ENCODE measurements at regions not wholly inside any gene's neighbourhood (a gene's known extent, or its start where the extent isn't known, plus 50 kb on each side); places are given as distances from the start of the nearest gene placed in this dataset.
"Not testable (repeated sequence)": the region's sequence is repeated elsewhere in the genome, so short reads cannot be mapped to it uniquely, and the experiment has no call there.

DNA sequence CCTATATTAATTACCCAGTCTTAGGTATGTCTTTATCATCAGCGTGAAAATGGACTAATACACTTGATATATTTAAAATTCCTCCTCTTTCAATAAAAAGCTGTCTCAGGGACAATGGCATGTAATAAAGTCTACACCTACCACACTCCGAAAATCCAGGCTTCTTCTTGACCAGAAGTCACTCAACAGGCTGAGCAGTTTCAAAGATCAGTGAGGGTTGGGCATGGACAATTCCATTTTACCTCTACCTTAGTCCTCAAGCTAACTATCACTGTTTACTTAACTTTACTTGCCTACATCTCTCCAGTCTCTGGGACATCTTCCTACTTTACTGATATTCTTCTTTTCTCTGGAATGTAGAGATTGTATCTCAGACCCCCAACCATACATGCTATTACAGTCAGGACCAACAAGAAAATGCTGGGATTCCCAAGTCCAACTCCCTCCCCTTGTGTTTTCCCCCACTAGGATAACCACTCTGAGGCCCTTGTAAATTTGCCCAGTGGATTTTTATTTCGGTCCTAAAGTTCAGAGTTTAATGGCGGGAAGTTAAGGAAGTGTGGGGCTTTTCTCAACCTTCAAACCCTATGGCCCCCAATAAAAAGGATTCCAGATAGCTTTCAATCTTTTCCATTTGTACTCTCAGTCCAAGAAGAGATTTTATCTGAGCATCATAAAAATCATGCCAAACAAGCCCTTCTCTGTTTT lies 137.1 kb upstream of the TSC22D2 start:
- no peak overlapping the region for H4K5ac ChIP-seq (ENCODE audit: low read depth, low read length)
- no peaks in the 10 kb centered on the region for H3K36me3 ChIP-seq (ENCODE audit: control insufficient read depth, insufficient read depth, low read length)
- H3K23ac ChIP-seq (ENCODE audit: low read depth, low read length), result no peak overlapping the region
- H3K9me3 ChIP-seq (ENCODE audit: control insufficient read depth, insufficient read depth, low read length), result no peaks in the 10 kb centered on the region
- intact Hi-C loops (cut with micrococcal nuclease), result no loop called here
- H3K27me3 ChIP-seq (ENCODE audit: control insufficient read depth, insufficient read depth, low read length), result no peaks in the 10 kb centered on the region
- in situ Hi-C loops (cut with MboI; ENCODE audit: low sequenced_read_pairs), result no loop called here
- H3K4ac ChIP-seq (ENCODE audit: low read depth, low read length), result no peak overlapping the region
- no peak for TF ChIP-seq CHD1 (IDR thresholded peaks at IDR 0.05; ENCODE audit: low read depth, low read length)
- TF ChIP-seq, protein P1, sequence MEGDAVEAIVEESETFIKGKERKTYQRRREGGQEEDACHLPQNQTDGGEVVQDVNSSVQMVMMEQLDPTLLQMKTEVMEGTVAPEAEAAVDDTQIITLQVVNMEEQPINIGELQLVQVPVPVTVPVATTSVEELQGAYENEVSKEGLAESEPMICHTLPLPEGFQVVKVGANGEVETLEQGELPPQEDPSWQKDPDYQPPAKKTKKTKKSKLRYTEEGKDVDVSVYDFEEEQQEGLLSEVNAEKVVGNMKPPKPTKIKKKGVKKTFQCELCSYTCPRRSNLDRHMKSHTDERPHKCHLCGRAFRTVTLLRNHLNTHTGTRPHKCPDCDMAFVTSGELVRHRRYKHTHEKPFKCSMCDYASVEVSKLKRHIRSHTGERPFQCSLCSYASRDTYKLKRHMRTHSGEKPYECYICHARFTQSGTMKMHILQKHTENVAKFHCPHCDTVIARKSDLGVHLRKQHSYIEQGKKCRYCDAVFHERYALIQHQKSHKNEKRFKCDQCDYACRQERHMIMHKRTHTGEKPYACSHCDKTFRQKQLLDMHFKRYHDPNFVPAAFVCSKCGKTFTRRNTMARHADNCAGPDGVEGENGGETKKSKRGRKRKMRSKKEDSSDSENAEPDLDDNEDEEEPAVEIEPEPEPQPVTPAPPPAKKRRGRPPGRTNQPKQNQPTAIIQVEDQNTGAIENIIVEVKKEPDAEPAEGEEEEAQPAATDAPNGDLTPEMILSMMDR (conservative IDR thresholded peaks at IDR 0.05; ENCODE audit: low read depth, low read length), result no peak
- no peak for TF ChIP-seq MAFK (IDR thresholded peaks at IDR 0.05; ENCODE audit: low read depth, low read length)
- no peak for TF ChIP-seq FOS (IDR thresholded peaks at IDR 0.05; ENCODE audit: low read depth, low read length)
- BruUV-seq (replicated peaks), result no TSS peak
- ATAC-seq (ENCODE audit: low read depth) (no peak), DNase-seq (no peak)
- no peak overlapping the region for H2AK9ac ChIP-seq (replicated peaks; ENCODE audit: low read depth, low read length, poor library complexity)
- H3K4me3 ChIP-seq (ENCODE audit: insufficient read depth, low read depth, low read length), result no peak overlapping the region
- H4K8ac ChIP-seq (ENCODE audit: low read depth in 2 of 2, low read length in 2 of 2), result no peak overlapping the region
- WGBS, 2 experiments (ENCODE audit: extremely low coverage in 2 of 2, insufficient read length in 1 of 2), result no CpG with 5 or more reads among the region's 4 CpGs
- no peak overlapping the region for H3K14ac ChIP-seq (replicated peaks; ENCODE audit: low read depth, low read length)
- H2BK120ac ChIP-seq (ENCODE audit: low read depth, low read length), result no peak overlapping the region
- no peak overlapping the region for H2BK20ac ChIP-seq (ENCODE audit: low read depth, low read length)
- peaks cover 5% of the 10 kb centered on the region; the same call in 1 of the 2 replicates for H3K9me1 ChIP-seq (ENCODE audit: insufficient read depth, low read length)
- H2AK5ac ChIP-seq (ENCODE audit: low read depth, low read length), result no peak overlapping the region
- H2BK5ac ChIP-seq (ENCODE audit: low read depth, low read length, poor library complexity, severe bottlenecking), result no peak overlapping the region
- ChIA-PET POLR2A (ENCODE audit: unreplicated experiment) (interaction anchor here (0.5 kb wide), 1 partner anchor 25 kb away, joined by 8 read pairs; no protein-coding TSS in a partner anchor), CTCF (no interaction called here)
- dilution Hi-C loops (cut with HindIII; ENCODE audit: low sequenced_read_pairs, unreplicated experiment), result no loop called here
- no peaks in the 10 kb centered on the region for H3K79me1 ChIP-seq (ENCODE audit: low read depth in 1 of 2, low read length in 2 of 2)
- no peak overlapping the region for H3K18ac ChIP-seq (ENCODE audit: low read depth, low read length)
- H3K4me1 ChIP-seq (ENCODE audit: control insufficient read depth, insufficient read depth, low read length), result peaks cover 6% of the 10 kb centered on the region
- no peak overlapping the region for H3K56ac ChIP-seq (ENCODE audit: extremely low read depth, insufficient read depth, low read length)
- no peak overlapping the region for H4K91ac ChIP-seq (ENCODE audit: insufficient read depth, low read depth, low read length)
- no peak overlapping the region for H3K4me2 ChIP-seq (ENCODE audit: low read depth, low read length)
- no peak overlapping the region for H2BK15ac ChIP-seq (ENCODE audit: low read depth, low read length)
- H3K9ac ChIP-seq (ENCODE audit: low read depth, low read length), result no peak overlapping the region
- H4K20me1 ChIP-seq (ENCODE audit: insufficient read depth, low read length), result no peaks in the 10 kb centered on the region
- H2AFZ ChIP-seq (replicated peaks; ENCODE audit: low read length, poor library complexity), result no peak overlapping the region
- no peak overlapping the region for H3K27ac ChIP-seq (ENCODE audit: insufficient read depth, low read length)

DNA sequence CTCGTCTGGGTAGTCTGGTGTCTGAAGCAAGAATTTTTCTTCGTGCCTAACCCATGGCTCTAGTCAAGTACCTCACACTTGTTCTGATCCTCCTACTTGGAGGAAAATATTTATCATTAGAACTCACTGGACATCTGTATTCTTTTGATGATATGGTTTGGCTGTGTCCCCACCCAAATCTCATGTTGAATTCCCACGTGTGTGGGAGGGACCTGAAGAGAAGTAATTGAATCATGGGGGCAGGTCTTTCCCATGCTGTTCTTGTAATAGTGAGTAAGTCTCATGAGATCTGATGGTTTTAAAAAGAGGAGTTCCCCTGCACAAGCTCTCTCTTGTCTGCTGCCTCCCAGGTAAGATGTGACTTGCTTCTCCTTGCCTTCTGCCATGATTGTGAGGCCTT lies 137.7 kb upstream of the TSC22D2 start:
- H2BK120ac ChIP-seq (ENCODE audit: low read depth, low read length); H3K14ac ChIP-seq (replicated peaks; ENCODE audit: low read depth, low read length); DNase-seq; H4K20me1 ChIP-seq (ENCODE audit: insufficient read depth, low read length); H2BK20ac ChIP-seq (ENCODE audit: low read depth, low read length); H2AK9ac ChIP-seq (replicated peaks; ENCODE audit: low read depth, low read length, poor library complexity); H3K27ac ChIP-seq (ENCODE audit: insufficient read depth, low read length); H4K91ac ChIP-seq (ENCODE audit: insufficient read depth, low read depth, low read length); intact Hi-C loops (cut with micrococcal nuclease); H3K27me3 ChIP-seq (ENCODE audit: control insufficient read depth, insufficient read depth, low read length); H3K56ac ChIP-seq (ENCODE audit: extremely low read depth, insufficient read depth, low read length); H3K9me3 ChIP-seq (ENCODE audit: control insufficient read depth, insufficient read depth, low read length); CTCF ChIA-PET; H2BK15ac ChIP-seq (ENCODE audit: low read depth, low read length); H4K8ac ChIP-seq (ENCODE audit: low read depth in 2 of 2, low read length in 2 of 2); H3K18ac ChIP-seq (ENCODE audit: low read depth, low read length); H2BK5ac ChIP-seq (ENCODE audit: low read depth, low read length, poor library complexity, severe bottlenecking); H2AFZ ChIP-seq (replicated peaks; ENCODE audit: low read length, poor library complexity); H3K9ac ChIP-seq (ENCODE audit: low read depth, low read length); H3K23ac ChIP-seq (ENCODE audit: low read depth, low read length); H3K9me1 ChIP-seq (ENCODE audit: insufficient read depth, low read length); H3K36me3 ChIP-seq (ENCODE audit: control insufficient read depth, insufficient read depth, low read length); H3K4ac ChIP-seq (ENCODE audit: low read depth, low read length); H3K79me1 ChIP-seq (ENCODE audit: low read depth in 1 of 2, low read length in 2 of 2); H3K4me3 ChIP-seq (ENCODE audit: insufficient read depth, low read depth, low read length); ATAC-seq (ENCODE audit: low read depth); BruUV-seq (replicated peaks); H4K5ac ChIP-seq (ENCODE audit: low read depth, low read length); H3K4me2 ChIP-seq (ENCODE audit: low read depth, low read length); H3K4me1 ChIP-seq (ENCODE audit: control insufficient read depth, insufficient read depth, low read length); dilution Hi-C loops (cut with HindIII; ENCODE audit: low sequenced_read_pairs, unreplicated experiment); in situ Hi-C loops (cut with MboI; ENCODE audit: low sequenced_read_pairs); H2AK5ac ChIP-seq (ENCODE audit: low read depth, low read length): not testable (repeated sequence)
- POLR2A ChIA-PET (ENCODE audit: unreplicated experiment), result interaction anchor here (0.5 kb wide), 1 partner anchor 24 kb away, joined by 8 read pairs; no protein-coding TSS in a partner anchor
- WGBS, 2 experiments (ENCODE audit: extremely low coverage in 2 of 2, insufficient read length in 1 of 2), result no CpG with 5 or more reads among the region's 3 CpGs

Data from IMR-90 (cell line).